Caco-2 (cell line): ENCODE measurements at regions not wholly inside any gene's neighbourhood (a gene's known extent, or its start where the extent isn't known, plus 50 kb on each side); places are given as distances from the start of the nearest gene placed in this dataset.

ENCODE experiments used
- BruUV-seq: library from RNA; stranded (reverse); fragments of 400-500 nt; replicated peaks from 2 replicates; lab custom pipeline; 2021; lab: Mats Ljungman, UMichigan
- CTCF ChIA-PET: fragments of 300-600 bp; sonication (Branson Sonifier 250); formaldehyde crosslinking; loops from one replicate; lab custom pipeline; 2022; ENCODE audit warnings: antibody characterized with exemption; lab: Charles Lee
- POLR2A ChIA-PET: fragments of 300-600 bp; sonication (Branson Sonifier 250); formaldehyde crosslinking; loops from one replicate; lab custom pipeline; 2022; ENCODE audit warnings: antibody characterized with exemption; lab: Charles Lee
- DNase-seq, 2 experiments: peaks; one replicate each; pipeline versions ENCODE4 v3.0.0 to v3.0.0-alpha.2; 2020 to 2022
- H3K27me3 ChIP-seq: replicated peaks from 2 replicates; pipeline ENCODE4 v1.6.0; 2011; ENCODE audit warnings: low read length; ENCODE audit not compliant: control insufficient read depth, insufficient read depth
- H3K36me3 ChIP-seq: 2 replicates; pipeline ENCODE4 v1.5.1; 2011; ENCODE audit warnings: low read length; ENCODE audit not compliant: control insufficient read depth, insufficient read depth
- H3K4me1 ChIP-seq: fragments of 250-450 bp; sonication (Bioruptor Pico); 2 replicates; pipeline ENCODE4 v1.5.1; 2020; ENCODE audit warnings: mild to moderate bottlenecking
- H3K4me3 ChIP-seq: 2 replicates; pipeline ENCODE4 v1.5.1; 2011; ENCODE audit warnings: low read depth, mild to moderate bottlenecking, control low read depth, low read length
- H3K9me3 ChIP-seq: fragments of 250-450 bp; sonication (Bioruptor Pico); 2 replicates; pipeline ENCODE4 v1.5.1; 2020; ENCODE audit warnings: mild to moderate bottlenecking, moderate library complexity
- H3K27ac Mint-ChIP-seq: one replicate; pipeline ENCODE4 v1.8.0; 2022; ENCODE audit warnings: mixed read lengths; ENCODE audit not compliant: unreplicated experiment
- H3K27me3 Mint-ChIP-seq: one replicate; pipeline ENCODE4 v1.8.0; 2022; ENCODE audit warnings: mixed read lengths; ENCODE audit not compliant: insufficient read depth, unreplicated experiment
- H3K36me3 Mint-ChIP-seq: one replicate; pipeline ENCODE4 v1.8.0; 2022; ENCODE audit warnings: mild to moderate bottlenecking, mixed read lengths; ENCODE audit not compliant: insufficient read depth, unreplicated experiment
- H3K4me1 Mint-ChIP-seq: one replicate; pipeline ENCODE4 v1.8.0; 2022; ENCODE audit warnings: low read depth, mixed read lengths; ENCODE audit not compliant: unreplicated experiment
- H3K4me3 Mint-ChIP-seq: one replicate; pipeline ENCODE4 v1.8.0; 2022; ENCODE audit warnings: mild to moderate bottlenecking, moderate library complexity, mixed read lengths; ENCODE audit not compliant: unreplicated experiment
- H3K9me3 Mint-ChIP-seq: one replicate; pipeline ENCODE4 v1.8.0; 2022; ENCODE audit warnings: mixed read lengths; ENCODE audit not compliant: unreplicated experiment
- CTCF ChIP-seq, 2 experiments: fragments of 200-600 bp in 1 of 2; IDR thresholded peaks; 1 replicate in 1 of 2; 2 replicates in 1 of 2; pipeline versions ENCODE4 v1.5.1 to v1.8.0; 2011 to 2022; ENCODE audit warnings: antibody characterized with exemption in 1 of 2, control low read depth in 1 of 2, inconsistent platforms in 1 of 2, low read depth in 1 of 2, low read length in 1 of 2, mild to moderate bottlenecking in 1 of 2, moderate library complexity in 1 of 2; ENCODE audit not compliant: insufficient read depth in 1 of 2, severe bottlenecking in 1 of 2, unreplicated experiment in 1 of 2
- intact Hi-C: fragments of 100-400 bp; cut with micrococcal nuclease; formaldehyde crosslinking; loops from one replicate; pipeline ENCODE4 v1.10.0; 2022; ENCODE audit not compliant: unreplicated experiment

DNA sequence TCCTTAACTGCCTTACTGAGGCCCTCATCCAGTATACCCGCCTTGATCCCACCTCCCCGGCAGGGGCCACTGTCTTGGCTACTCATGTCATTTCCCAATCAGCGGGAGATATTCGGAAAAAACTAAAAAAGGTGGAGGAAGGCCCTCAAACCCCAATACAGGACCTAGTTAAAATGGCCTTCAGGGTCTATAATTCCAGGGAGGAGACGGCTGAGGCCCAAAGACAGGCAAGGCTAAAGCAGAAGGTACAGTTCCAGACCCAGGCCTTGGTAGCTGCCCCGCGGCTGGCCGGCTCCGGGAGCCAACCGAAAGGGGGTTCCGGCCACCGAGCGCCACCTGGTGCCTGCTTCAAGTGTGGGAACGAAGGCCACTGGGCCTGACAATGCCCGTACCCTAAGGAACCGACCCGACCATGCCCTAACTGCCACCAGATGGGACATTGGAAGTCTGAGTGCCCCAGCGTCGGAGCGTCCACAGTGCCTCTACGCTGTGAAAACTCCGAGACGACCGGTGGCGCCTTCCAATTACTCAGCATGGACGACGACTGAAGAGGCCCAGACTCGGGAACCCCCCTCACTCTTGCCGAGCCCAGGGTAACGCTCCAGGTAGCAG is 959.6 kb downstream of the RPA4 start:
- no peaks in the 10 kb centered on the region for H3K9me3 ChIP-seq
- no peaks in the 10 kb centered on the region for H3K4me1 Mint-ChIP-seq
- peaks cover 3% of the 10 kb centered on the region for H3K27me3 Mint-ChIP-seq
- ChIA-PET CTCF (no interaction called here), POLR2A (no interaction called here)
- H3K36me3 ChIP-seq = no peaks in the 10 kb centered on the region
- no peaks in the 10 kb centered on the region for H3K36me3 Mint-ChIP-seq
- no peaks in the 10 kb centered on the region for H3K4me1 ChIP-seq
- no peak overlapping the region for H3K4me3 ChIP-seq
- no peaks in the 10 kb centered on the region for H3K27me3 ChIP-seq
- no peak for DNase-seq
- no peak for TF ChIP-seq CTCF (IDR thresholded peaks at IDR 0.05; ENCODE audit: insufficient read depth in 1 of 2, low read depth in 1 of 2, low read length in 1 of 2, severe bottlenecking in 1 of 2, unreplicated experiment in 1 of 2)
- H3K4me3 Mint-ChIP-seq = no peak overlapping the region
- H3K9me3 Mint-ChIP-seq = peaks cover 32% of the 10 kb centered on the region
- intact Hi-C loops = no loop called here
- no TSS peak for BruUV-seq
- no peak overlapping the region for H3K27ac Mint-ChIP-seq

DNA sequence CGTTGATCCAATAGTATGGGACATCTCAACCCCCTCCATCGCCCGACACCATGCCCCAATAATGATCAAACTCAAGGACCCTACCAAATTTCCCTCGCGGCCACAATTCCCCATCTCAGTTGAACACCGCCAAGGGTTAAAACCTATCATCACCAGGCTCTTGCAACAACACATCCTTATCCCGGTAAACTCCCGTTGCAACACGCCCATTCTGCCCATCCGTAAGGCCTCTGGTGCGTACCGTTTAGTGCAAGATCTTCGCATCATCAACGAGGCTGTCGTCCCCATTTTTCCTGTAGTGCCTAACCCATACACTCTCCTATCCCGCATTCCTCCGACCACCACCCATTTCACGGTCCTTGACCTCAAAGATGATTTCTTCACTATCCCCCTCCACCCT is 960.5 kb downstream of the RPA4 start:
- Mint-ChIP-seq H3K4me3 (no peak overlapping the region), H3K4me1 (no peaks in the 10 kb centered on the region), H3K9me3 (peaks cover 41% of the 10 kb centered on the region), H3K27ac (no peak overlapping the region), H3K27me3 (peaks cover 3% of the 10 kb centered on the region), H3K36me3 (no peaks in the 10 kb centered on the region)
- intact Hi-C loops = no loop called here
- H3K4me1 ChIP-seq = no peaks in the 10 kb centered on the region
- no peak for DNase-seq
- no peak for TF ChIP-seq CTCF (IDR thresholded peaks at IDR 0.05; ENCODE audit: insufficient read depth in 1 of 2, low read depth in 1 of 2, low read length in 1 of 2, severe bottlenecking in 1 of 2, unreplicated experiment in 1 of 2)
- no peaks in the 10 kb centered on the region for H3K36me3 ChIP-seq
- no peaks in the 10 kb centered on the region for H3K9me3 ChIP-seq
- H3K4me3 ChIP-seq = no peak overlapping the region
- ChIA-PET POLR2A (no interaction called here), CTCF (no interaction called here)
- BruUV-seq = no TSS peak
- no peaks in the 10 kb centered on the region for H3K27me3 ChIP-seq

DNA sequence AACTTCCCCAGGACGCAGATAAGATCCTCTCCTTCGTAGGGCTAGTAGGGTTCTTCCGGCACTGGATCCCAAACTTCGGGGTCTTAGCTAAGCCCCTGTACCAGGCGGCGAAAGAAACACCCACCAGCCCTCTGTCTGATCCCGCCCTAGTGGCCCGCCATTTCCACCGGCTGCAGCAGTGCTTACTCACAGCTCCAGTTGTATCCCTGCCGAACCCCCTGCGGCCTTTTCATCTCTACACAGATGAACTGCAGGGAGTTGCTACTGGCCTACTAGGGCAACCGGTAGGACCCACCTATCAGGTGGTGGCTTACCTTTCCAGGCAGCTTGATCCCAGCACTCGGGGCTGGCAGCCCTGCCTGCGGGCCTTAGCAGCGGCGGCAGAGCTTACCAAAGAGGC is 961.2 kb downstream of the RPA4 start:
- no TSS peak for BruUV-seq
- Histone ChIP-seq H3K36me3 (no peaks in the 10 kb centered on the region), H3K4me1 (no peaks in the 10 kb centered on the region)

More for the DNA sequence above, 961.2 kb downstream of the RPA4 start:
- H3K27me3 ChIP-seq = no peaks in the 10 kb centered on the region
- no peak overlapping the region for H3K4me3 Mint-ChIP-seq
- intact Hi-C loops = no loop called here
- H3K27me3 Mint-ChIP-seq = no peaks in the 10 kb centered on the region
- H3K27ac Mint-ChIP-seq = no peak overlapping the region
- H3K9me3 ChIP-seq = no peaks in the 10 kb centered on the region
- no peak for DNase-seq
- peaks cover 41% of the 10 kb centered on the region for H3K9me3 Mint-ChIP-seq
- no peaks in the 10 kb centered on the region for H3K4me1 Mint-ChIP-seq
- no peak overlapping the region for H3K4me3 ChIP-seq
- H3K36me3 Mint-ChIP-seq = no peaks in the 10 kb centered on the region
- no peak for TF ChIP-seq CTCF (IDR thresholded peaks at IDR 0.05; ENCODE audit: insufficient read depth in 1 of 2, low read depth in 1 of 2, low read length in 1 of 2, severe bottlenecking in 1 of 2, unreplicated experiment in 1 of 2)
- ChIA-PET POLR2A (no interaction called here), CTCF (no interaction called here)
